GM23338 (cell line): ENCODE measurements at regions not wholly inside any gene's neighbourhood (a gene's known extent, or its start where the extent isn't known, plus 50 kb on each side); places are given as distances from the start of the nearest gene placed in this dataset.

ENCODE experiments used
- ATAC-seq: fragments of 200-7000 bp; cut with Tn5 transposase; 3 replicates; pipeline ENCODE4 v1.9.1; 2020
- DNase-seq: peaks from one replicate; pipeline ENCODE4 v3.0.0-alpha.2; 2015; ENCODE audit warnings: low spot score
- H2AFZ ChIP-seq: fragments of 200-600 bp; sonication (generic); 2 replicates; pipeline ENCODE4 v1.8.0; 2016; ENCODE audit warnings: antibody characterized with exemption, mild to moderate bottlenecking, moderate library complexity
- H3F3A ChIP-seq: fragments of 200-600 bp; sonication (generic); replicated peaks from 2 replicates; pipeline ENCODE4 v1.8.0; 2017; ENCODE audit warnings: antibody characterized with exemption, mixed run types, low read depth
- H3K27ac ChIP-seq: fragments of 200-600 bp; sonication (generic); 2 replicates; pipeline ENCODE4 v1.6.1; 2016; ENCODE audit warnings: low read depth
- H3K27me3 ChIP-seq: fragments of 200-600 bp; sonication (generic); 2 replicates; pipeline ENCODE4 v1.8.0; 2016; ENCODE audit warnings: mild to moderate bottlenecking, mixed run types, moderate library complexity; ENCODE audit not compliant: insufficient read depth
- H3K36me3 ChIP-seq: fragments of 200-600 bp; sonication (generic); 2 replicates; pipeline ENCODE4 v1.8.0; 2016; ENCODE audit warnings: mild to moderate bottlenecking; ENCODE audit not compliant: insufficient read depth
- H3K4me1 ChIP-seq: fragments of 200-600 bp; sonication (generic); 2 replicates; pipeline ENCODE4 v1.8.0; 2016; ENCODE audit warnings: mild to moderate bottlenecking, moderate library complexity; ENCODE audit not compliant: insufficient read depth
- H3K4me2 ChIP-seq: fragments of 200-600 bp; sonication (generic); 2 replicates; pipeline ENCODE4 v1.7.1; 2017; ENCODE audit warnings: mixed run types
- H3K4me3 ChIP-seq: fragments of 200-600 bp; sonication (generic); 2 replicates; pipeline ENCODE4 v1.6.1; 2016; ENCODE audit warnings: mixed run types
- H3K79me2 ChIP-seq: fragments of 200-600 bp; sonication (generic); replicated peaks from 2 replicates; pipeline ENCODE4 v1.8.0; 2017; ENCODE audit warnings: mild to moderate bottlenecking; ENCODE audit not compliant: insufficient read depth
- H3K9me2 ChIP-seq: fragments of 200-600 bp; sonication (generic); 2 replicates; pipeline ENCODE4 v1.8.0; 2017; ENCODE audit not compliant: insufficient read depth
- H4K20me1 ChIP-seq: fragments of 200-600 bp; sonication (generic); replicated peaks from 2 replicates; pipeline ENCODE4 v1.8.0; 2017; ENCODE audit warnings: mild to moderate bottlenecking; ENCODE audit not compliant: insufficient read depth
- H3K27ac Mint-ChIP-seq: 2 replicates; pipeline ENCODE4 v1.8.0; 2020; ENCODE audit warnings: inconsistent platforms, mild to moderate bottlenecking, moderate library complexity, mixed read lengths
- H3K27me3 Mint-ChIP-seq: 3 replicates; pipeline ENCODE4 v1.8.0; 2022; ENCODE audit warnings: low read depth, mild to moderate bottlenecking, moderate library complexity, mixed read lengths, inconsistent platforms; ENCODE audit not compliant: insufficient read depth, poor library complexity
- H3K36me3 Mint-ChIP-seq: 3 replicates; pipeline ENCODE4 v1.8.0; 2021; ENCODE audit warnings: low read depth, mild to moderate bottlenecking, inconsistent platforms, moderate library complexity, mixed read lengths
- H3K4me1 Mint-ChIP-seq: 3 replicates; pipeline ENCODE4 v1.8.0; 2020; ENCODE audit warnings: mild to moderate bottlenecking, inconsistent platforms, mixed read lengths
- H3K4me3 Mint-ChIP-seq: 3 replicates; pipeline ENCODE4 v1.8.0; 2021; ENCODE audit warnings: moderate library complexity, mild to moderate bottlenecking, inconsistent platforms, mixed read lengths
- H3K9me3 Mint-ChIP-seq: 3 replicates; pipeline ENCODE4 v1.8.0; 2020; ENCODE audit warnings: moderate library complexity, mild to moderate bottlenecking, inconsistent platforms, mixed read lengths
- CTCF ChIP-seq, 2 experiments: fragments of 200-600 bp in 1 of 2; sonication (generic) in 1 of 2; conservative IDR thresholded peaks; 2 replicates each; pipeline versions ENCODE4 v1.5.1 to v1.6.1; 2016 to 2017; ENCODE audit warnings: antibody characterized with exemption in 2 of 2, low read depth in 2 of 2, mild to moderate bottlenecking in 2 of 2, moderate library complexity in 1 of 2
- EZH2 ChIP-seq: fragments of 200-600 bp; sonication (generic); IDR thresholded peaks from one replicate; pipeline ENCODE4 v1.8.0; 2017; ENCODE audit warnings: antibody characterized with exemption, mild to moderate bottlenecking, low read depth; ENCODE audit not compliant: unreplicated experiment
- EZH2phosphoT487 ChIP-seq: fragments of 200-600 bp; sonication (generic); IDR thresholded peaks from one replicate; pipeline ENCODE4 v1.8.1; 2018; ENCODE audit warnings: antibody characterized with exemption; ENCODE audit not compliant: unreplicated experiment
- NANOG ChIP-seq: IDR thresholded peaks from 2 replicates; pipeline ENCODE4 v1.6.1; 2016; ENCODE audit warnings: antibody characterized with exemption, borderline replicate concordance
- STAT1 ChIP-seq: IDR thresholded peaks from one replicate; pipeline ENCODE4 v1.6.1; 2016; ENCODE audit warnings: antibody characterized with exemption; ENCODE audit not compliant: unreplicated experiment
- ZNF331 ChIP-seq: fragments of 250-450 bp; sonication (Bioruptor Pico); IDR thresholded peaks from 2 replicates; pipeline ENCODE4 v1.5.0; 2020; ENCODE audit warnings: low read depth, mild to moderate bottlenecking, moderate library complexity
- ZNF462 ChIP-seq: fragments of 250-450 bp; sonication (Bioruptor Pico); IDR thresholded peaks from 2 replicates; pipeline ENCODE4 v1.5.0; 2020; ENCODE audit warnings: mild to moderate bottlenecking, moderate library complexity
- TF ChIP-seq, protein P1 (sequence below): IDR thresholded peaks from 2 replicates; pipeline ENCODE4 v1.6.1; 2016; ENCODE audit warnings: antibody characterized with exemption
- TF ChIP-seq, protein P2 (sequence below): IDR thresholded peaks from one replicate; pipeline ENCODE4 v1.6.1; 2018; ENCODE audit warnings: antibody characterized with exemption; ENCODE audit not compliant: unreplicated experiment

GRCh38 chr4:11120435-11120834 lies 308.3 kb downstream of the HS3ST1 start (continued):
- no peak for TF ChIP-seq ZNF331 (CRISPR knock-in tag)
- no peak for TF ChIP-seq NANOG
- TF ChIP-seq CTCF (conservative IDR thresholded peaks at IDR 0.05; ENCODE audit: low read depth in 2 of 2): no peak
- TF ChIP-seq, protein P1, sequence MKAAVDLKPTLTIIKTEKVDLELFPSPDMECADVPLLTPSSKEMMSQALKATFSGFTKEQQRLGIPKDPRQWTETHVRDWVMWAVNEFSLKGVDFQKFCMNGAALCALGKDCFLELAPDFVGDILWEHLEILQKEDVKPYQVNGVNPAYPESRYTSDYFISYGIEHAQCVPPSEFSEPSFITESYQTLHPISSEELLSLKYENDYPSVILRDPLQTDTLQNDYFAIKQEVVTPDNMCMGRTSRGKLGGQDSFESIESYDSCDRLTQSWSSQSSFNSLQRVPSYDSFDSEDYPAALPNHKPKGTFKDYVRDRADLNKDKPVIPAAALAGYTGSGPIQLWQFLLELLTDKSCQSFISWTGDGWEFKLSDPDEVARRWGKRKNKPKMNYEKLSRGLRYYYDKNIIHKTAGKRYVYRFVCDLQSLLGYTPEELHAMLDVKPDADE: no peak
- TF ChIP-seq EZH2phosphoT487: no peak
- TF ChIP-seq, protein P2, sequence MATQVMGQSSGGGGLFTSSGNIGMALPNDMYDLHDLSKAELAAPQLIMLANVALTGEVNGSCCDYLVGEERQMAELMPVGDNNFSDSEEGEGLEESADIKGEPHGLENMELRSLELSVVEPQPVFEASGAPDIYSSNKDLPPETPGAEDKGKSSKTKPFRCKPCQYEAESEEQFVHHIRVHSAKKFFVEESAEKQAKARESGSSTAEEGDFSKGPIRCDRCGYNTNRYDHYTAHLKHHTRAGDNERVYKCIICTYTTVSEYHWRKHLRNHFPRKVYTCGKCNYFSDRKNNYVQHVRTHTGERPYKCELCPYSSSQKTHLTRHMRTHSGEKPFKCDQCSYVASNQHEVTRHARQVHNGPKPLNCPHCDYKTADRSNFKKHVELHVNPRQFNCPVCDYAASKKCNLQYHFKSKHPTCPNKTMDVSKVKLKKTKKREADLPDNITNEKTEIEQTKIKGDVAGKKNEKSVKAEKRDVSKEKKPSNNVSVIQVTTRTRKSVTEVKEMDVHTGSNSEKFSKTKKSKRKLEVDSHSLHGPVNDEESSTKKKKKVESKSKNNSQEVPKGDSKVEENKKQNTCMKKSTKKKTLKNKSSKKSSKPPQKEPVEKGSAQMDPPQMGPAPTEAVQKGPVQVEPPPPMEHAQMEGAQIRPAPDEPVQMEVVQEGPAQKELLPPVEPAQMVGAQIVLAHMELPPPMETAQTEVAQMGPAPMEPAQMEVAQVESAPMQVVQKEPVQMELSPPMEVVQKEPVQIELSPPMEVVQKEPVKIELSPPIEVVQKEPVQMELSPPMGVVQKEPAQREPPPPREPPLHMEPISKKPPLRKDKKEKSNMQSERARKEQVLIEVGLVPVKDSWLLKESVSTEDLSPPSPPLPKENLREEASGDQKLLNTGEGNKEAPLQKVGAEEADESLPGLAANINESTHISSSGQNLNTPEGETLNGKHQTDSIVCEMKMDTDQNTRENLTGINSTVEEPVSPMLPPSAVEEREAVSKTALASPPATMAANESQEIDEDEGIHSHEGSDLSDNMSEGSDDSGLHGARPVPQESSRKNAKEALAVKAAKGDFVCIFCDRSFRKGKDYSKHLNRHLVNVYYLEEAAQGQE: no peak
- TF ChIP-seq EZH2: no peak

DNA sequence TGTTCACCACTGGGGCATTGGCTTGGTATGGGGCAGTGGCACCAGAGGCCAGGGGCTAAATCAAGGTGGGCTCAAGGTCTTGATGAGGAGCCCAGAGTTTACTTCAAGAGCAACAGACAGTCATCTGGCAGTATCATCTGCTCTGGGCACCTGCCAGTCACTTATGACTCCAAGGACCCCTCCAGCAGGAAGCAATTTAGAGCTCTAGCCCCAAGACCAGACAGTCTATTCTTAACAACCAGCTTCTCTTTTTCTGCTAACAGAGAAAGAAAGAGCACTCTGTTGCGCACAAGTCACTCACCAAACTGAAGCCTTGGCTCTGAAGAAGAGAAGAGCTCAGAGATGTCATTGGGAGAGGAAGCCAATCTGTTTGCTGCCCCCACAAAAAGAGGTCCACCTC lies 309.2 kb downstream of the HS3ST1 start:
- Histone ChIP-seq H3K4me1 (peaks cover 7% of the 10 kb centered on the region), H3K4me3 (no peak overlapping the region), H3K79me2 (no peaks in the 10 kb centered on the region), H2AFZ (no peak overlapping the region), H3K4me2 (no peak overlapping the region), H3K36me3 (no peaks in the 10 kb centered on the region), H4K20me1 (no peaks in the 10 kb centered on the region), H3K27ac (no peak overlapping the region), H3F3A (no peaks in the 10 kb centered on the region), H3K9me2 (no peaks in the 10 kb centered on the region), H3K27me3 (no peaks in the 10 kb centered on the region)
- Mint-ChIP-seq H3K4me3 (no peak overlapping the region), H3K27me3 (no peaks in the 10 kb centered on the region), H3K27ac (no peak overlapping the region), H3K36me3 (no peaks in the 10 kb centered on the region), H3K4me1 (peaks cover 11% of the 10 kb centered on the region), H3K9me3 (peaks cover 4% of the 10 kb centered on the region; the same call in 2 of the 3 replicates)
- no peak for DNase-seq
- ATAC-seq: no peak
- no peak for TF ChIP-seq STAT1
- TF ChIP-seq, protein P2: no peak
- no peak for TF ChIP-seq ZNF462
- TF ChIP-seq EZH2: no peak
- TF ChIP-seq ZNF331 (CRISPR knock-in tag): no peak
